Mucosa of descending colon (tissue), 3 donors: ENCODE measurements at regions not wholly inside any gene's neighbourhood (a gene's known extent, or its start where the extent isn't known, plus 50 kb on each side); places are given as distances from the start of the nearest gene placed in this dataset.

Experiments
- ATAC-seq: fragments of 200-7000 bp; cut with Tn5 transposase; one replicate; pipeline ENCODE4 v1.9.1; 2020; ENCODE audit warnings: mild to moderate bottlenecking, moderate library complexity
- DNase-seq, 3 donors: peaks; one replicate each; pipeline ENCODE4 v3.0.0-alpha.2; 2020
- H3K36me3 ChIP-seq: fragments of 200-600 bp; one replicate; pipeline ENCODE4 v1.8.0; 2021; ENCODE audit warnings: low read depth, mild to moderate bottlenecking
- H3K4me1 ChIP-seq: fragments of 200-600 bp; one replicate; pipeline ENCODE4 v1.8.0; 2021; ENCODE audit warnings: low read depth, mild to moderate bottlenecking
- H3K4me3 ChIP-seq: fragments of 200-600 bp; one replicate; pipeline ENCODE4 v1.8.0; 2021; ENCODE audit warnings: mild to moderate bottlenecking
- H3K9me3 ChIP-seq: fragments of 200-600 bp; one replicate; pipeline ENCODE4 v1.8.0; 2021; ENCODE audit warnings: mild to moderate bottlenecking
- intact Hi-C, 2 donors: fragments of 100-400 bp; cut with DNase I in 1 of 2; cut with micrococcal nuclease in 1 of 2; formaldehyde crosslinking; loops; one replicate each; pipeline versions ENCODE4 v1.11.0 to v1.11.1; 2022; cut with DNase I, micrococcal nuclease
- TF ChIP-seq, protein P1 (sequence below): fragments of 200-600 bp; IDR thresholded peaks from one replicate; pipeline ENCODE4 v1.8.0; 2022; ENCODE audit warnings: antibody characterized with exemption, mild to moderate bottlenecking
- donor health status: DM: no; HTN: no; CAD: no; lungs with moderate emphysema.
- donor health status: DM: no; HTN: no; CAD: no.
- donor health status: DM: no; HTN: yes; CAD: no.

DNA sequence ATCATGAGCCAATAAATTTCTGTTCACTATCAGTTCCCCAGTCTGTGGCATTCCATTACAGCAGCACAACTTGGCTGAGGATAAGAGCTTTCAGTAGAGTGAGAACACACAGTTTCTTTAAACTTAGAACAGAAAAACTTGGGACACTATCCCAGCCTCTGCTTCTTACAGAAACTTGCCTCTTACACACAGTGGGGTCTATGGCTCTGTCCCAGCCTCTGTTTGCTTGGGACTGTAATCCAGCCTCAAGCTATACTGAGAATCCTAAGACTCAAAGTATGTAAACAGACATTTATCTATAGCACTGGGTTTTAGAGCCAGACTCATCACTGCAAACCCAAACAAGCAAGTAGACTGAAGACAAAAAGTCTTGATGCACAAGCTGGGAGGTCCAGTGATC is 355.8 kb upstream of the VSTM2A start:
- H3K36me3 ChIP-seq: no peaks in the 10 kb centered on the region
- no peaks in the 10 kb centered on the region for H3K4me1 ChIP-seq
- TF ChIP-seq, protein P1, sequence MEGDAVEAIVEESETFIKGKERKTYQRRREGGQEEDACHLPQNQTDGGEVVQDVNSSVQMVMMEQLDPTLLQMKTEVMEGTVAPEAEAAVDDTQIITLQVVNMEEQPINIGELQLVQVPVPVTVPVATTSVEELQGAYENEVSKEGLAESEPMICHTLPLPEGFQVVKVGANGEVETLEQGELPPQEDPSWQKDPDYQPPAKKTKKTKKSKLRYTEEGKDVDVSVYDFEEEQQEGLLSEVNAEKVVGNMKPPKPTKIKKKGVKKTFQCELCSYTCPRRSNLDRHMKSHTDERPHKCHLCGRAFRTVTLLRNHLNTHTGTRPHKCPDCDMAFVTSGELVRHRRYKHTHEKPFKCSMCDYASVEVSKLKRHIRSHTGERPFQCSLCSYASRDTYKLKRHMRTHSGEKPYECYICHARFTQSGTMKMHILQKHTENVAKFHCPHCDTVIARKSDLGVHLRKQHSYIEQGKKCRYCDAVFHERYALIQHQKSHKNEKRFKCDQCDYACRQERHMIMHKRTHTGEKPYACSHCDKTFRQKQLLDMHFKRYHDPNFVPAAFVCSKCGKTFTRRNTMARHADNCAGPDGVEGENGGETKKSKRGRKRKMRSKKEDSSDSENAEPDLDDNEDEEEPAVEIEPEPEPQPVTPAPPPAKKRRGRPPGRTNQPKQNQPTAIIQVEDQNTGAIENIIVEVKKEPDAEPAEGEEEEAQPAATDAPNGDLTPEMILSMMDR: no peak
- DNase-seq: no peak
- intact Hi-C loops: no loop called here
- H3K9me3 ChIP-seq: peaks cover 8% of the 10 kb centered on the region
- H3K4me3 ChIP-seq: no peak overlapping the region
- ATAC-seq: no peak

DNA sequence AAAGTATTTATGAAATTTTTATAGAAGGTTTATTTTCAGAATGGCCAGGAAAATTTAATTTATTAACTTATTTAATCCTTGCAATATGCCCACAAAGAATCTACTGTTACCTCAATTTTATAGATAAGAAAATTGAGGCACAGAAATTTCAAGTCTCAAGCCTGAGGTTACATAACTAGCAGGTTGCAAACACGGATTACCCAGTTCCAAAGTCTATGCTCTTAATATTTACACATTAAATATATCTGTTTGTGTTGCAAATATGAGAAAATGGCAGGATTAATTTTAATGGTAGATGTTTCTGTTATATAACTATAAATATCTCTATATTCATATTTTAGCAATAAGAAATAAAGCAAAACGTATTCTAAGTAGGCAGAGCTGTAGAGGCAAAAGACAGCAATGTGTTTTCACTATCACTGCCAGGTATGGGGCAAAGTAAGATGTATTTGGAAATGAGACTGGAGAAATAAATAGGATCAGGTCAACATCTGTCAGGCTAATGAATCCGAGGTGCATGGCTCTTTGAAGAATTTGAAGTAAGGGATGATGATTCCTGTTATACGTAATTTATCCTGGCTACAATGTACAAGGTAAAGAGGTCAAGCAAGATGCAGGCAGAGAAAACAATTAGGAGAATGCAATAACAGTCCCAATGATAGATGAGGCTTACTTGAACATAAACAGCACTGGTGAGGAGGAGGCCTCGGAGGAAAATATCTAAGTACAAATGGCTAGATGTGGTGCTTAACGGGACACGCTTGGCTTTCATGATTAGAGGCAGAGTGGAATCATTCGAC is 354.1 kb upstream of the VSTM2A start:
- H3K36me3 ChIP-seq: no peaks in the 10 kb centered on the region
- H3K4me1 ChIP-seq: no peaks in the 10 kb centered on the region
- peaks cover 4% of the 10 kb centered on the region for H3K9me3 ChIP-seq
- intact Hi-C loops: no loop called here
- ATAC-seq: no peak
- TF ChIP-seq, protein P1: no peak
- H3K4me3 ChIP-seq: no peak overlapping the region
- no peak for DNase-seq

- Histone ChIP-seq H3K4me1 (no peaks in the 10 kb centered on the region), H3K9me3 (peaks cover 4% of the 10 kb centered on the region), H3K4me3 (no peak overlapping the region), H3K36me3 (no peaks in the 10 kb centered on the region)
- intact Hi-C loops: no loop called here
- DNase-seq (no peak), ATAC-seq (no peak)
- TF ChIP-seq, protein P1: no peak
Measured at GRCh38 chr7:54188843-54189242, 353.3 kb upstream of the VSTM2A start.

DNA sequence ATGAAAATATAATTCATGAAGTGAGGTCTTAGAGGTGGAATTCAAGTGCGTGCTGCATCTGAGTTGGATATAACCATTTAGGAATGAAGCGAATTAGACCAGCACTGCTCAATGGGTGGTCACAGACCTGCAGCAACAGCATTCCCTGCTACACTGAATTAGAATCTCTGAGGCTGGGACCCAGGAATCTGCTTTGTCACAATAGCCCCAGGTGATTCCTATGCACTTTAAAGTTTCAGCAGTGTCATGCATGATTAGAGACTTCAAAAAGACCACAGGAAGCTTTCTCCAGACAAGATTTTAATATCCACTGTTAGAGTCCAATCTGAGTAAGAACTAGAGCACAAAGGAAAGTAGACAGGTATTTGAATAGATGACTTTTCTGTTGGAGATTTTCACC is 352.8 kb upstream of the VSTM2A start:
- H3K4me1 ChIP-seq: no peaks in the 10 kb centered on the region
- H3K4me3 ChIP-seq: no peak overlapping the region
- no peaks in the 10 kb centered on the region for H3K9me3 ChIP-seq
- DNase-seq: no peak
- ATAC-seq: no peak
- H3K36me3 ChIP-seq: no peaks in the 10 kb centered on the region
- intact Hi-C loops: no loop called here
- TF ChIP-seq, protein P1: no peak

GRCh38 chr7:54201501-54201900 is 340.7 kb upstream of the VSTM2A start:
- intact Hi-C loops: no loop called here
- Histone ChIP-seq H3K9me3 (peaks cover 10% of the 10 kb centered on the region), H3K4me3 (no peak overlapping the region), H3K36me3 (no peaks in the 10 kb centered on the region), H3K4me1 (no peaks in the 10 kb centered on the region)
- TF ChIP-seq, protein P1: no peak
- ATAC-seq (no peak), DNase-seq (no peak)
